ENCODE measurements at regions not wholly inside any gene's neighbourhood (a gene's known extent, or its start where the extent isn't known, plus 50 kb on each side); places are given as distances from the start of the nearest gene placed in this dataset.
"Not testable (repeated sequence)": the region's sequence is repeated elsewhere in the genome, so short reads cannot be mapped to it uniquely, and the experiment has no call there.

DNA sequence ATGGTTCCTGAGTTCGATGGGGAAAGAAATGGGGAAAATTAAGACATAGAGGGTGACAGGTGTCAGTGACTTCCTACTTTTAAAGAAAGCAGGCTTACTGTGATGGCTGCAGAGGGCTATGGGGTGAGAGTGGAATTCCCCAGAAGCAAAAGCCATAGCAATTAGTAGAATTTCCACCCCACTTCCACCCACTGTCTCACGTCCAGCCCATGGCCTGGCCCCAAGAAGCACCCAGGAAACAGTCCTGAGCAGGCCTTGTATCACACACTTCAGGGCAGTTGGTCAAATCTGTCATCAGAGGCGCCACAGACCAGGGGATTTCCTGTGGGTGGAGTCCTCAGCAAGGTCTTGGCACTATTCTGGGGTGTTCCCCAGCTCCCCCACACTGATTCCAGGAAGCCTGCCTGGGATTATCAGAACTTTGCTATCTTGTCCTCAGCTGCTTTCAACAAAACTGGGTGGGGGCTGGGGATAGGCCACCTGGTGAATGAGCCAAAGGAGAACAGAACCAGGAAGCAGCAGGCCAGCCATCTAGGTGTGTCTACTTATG is 120.1 kb upstream of the CCND2 start:
- no peak for DNase-seq

DNA sequence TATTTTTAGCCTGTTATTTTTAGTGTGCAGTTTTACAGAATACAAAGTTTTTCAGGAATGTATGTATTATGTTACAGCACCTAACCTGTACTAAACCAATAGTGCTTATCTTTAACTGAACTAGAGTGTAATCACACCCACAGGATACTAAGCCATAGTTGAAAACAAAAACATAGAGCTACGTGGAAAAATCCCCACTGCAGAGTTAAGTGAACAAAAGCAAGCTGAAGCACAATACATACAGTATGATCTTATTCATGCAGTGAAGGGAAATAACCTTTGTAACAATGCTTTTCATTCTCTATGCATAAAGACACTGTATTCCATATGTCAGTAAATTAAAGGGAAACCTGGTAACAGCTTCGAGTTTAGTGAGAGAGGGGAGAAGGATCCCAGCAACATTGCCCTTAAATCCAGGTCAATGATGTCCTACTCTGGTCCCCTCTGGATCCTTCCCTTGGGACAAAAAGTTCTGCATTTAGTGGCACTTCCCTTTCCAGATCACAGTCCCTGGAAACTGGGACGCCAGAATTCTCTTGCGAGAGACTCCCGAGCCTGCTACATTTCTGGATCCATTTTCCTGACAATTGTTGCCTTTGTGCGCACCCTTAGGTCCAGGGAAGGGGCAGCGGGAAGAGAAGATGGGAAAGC is 121.3 kb upstream of the CCND2 start:
- no peak for DNase-seq

DNA sequence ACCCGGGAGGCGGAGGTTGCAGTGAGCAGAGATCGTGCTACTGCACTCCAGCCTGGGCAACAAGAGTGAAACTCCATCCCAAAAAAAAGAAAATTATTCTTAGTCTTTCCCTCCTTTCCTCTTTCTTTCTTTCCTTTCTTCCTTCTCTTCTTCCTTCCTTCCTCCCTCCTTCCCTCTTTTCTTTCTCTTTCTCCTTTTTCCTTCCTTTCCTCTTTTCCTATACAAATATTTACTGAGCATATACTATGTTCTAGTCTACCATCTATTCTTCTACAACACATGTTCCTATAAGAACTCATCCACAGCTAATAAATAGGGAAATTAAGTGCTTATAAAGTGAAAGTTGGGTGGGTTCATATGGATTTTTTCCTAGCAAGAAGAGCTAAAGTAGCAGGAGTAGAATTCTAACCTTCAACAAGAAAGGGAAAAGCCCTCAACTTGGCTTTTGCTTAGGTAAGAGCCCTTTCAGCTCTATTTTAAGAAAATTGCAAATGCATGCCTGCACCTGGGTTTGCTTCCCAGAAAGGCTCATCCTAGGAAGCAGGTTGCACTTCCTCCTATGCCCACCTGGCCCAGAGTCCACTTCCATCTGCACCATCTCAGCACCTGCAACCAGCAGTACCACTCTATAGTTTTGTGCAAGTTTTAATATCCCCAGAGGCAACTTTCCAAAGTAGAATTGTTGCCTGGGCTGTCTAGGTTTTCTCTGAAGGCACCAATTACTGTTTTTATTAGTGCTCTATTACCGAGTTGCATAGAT is 122.0 kb upstream of the CCND2 start:
- no peak for DNase-seq

DNA sequence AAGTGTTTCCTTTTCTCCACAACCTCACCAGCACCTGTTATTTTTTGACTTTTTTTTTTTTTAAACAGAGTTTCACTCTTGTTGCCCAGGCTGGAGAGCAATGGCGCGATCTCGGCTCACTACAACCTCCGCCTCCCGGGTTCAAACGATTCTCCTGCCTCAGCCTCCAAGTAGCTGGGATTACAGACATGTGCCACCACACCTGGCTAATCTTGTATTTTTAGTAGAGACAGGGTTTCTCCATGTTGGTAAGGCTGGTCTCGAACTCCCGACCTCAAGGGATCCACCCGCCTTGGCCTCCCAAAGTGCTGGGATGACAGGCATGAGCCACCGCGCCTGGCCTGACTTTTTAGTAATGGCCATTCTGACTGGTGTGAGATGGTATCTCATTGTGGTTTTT is 123.2 kb upstream of the CCND2 start:
- DNase-seq, result not testable (repeated sequence)

DNA sequence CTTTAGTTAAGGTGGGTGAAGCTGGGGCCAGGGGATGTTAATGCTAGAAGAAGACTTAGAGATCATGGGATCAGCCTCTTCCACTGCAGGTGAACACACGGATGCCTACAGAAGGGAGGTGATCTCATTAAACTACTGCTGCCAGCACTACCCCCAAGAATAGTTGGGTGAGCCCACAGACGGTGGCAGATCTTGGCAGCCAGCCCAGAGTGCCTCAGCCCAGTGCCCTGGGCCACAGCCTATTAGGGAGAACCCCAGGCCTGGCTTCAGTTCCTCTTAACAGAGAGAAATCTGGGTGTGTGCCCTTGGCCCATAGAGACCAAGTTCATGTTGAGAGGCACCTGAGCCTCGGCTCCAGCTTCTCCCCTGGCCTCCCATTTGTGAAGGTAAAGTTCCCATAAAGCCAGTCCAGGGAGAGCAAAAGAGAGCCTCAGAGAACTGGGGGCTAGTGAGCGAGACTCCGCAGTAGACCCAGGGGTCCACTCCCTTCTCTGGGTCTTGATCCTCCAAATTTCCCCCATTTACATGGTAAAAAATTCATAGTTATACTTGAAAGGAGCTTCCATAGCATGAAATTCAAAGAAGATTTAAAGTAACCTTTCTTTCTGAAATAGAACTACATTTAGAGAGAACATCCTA is 125.0 kb upstream of the CCND2 start:
- DNase-seq, result no peak

DNA sequence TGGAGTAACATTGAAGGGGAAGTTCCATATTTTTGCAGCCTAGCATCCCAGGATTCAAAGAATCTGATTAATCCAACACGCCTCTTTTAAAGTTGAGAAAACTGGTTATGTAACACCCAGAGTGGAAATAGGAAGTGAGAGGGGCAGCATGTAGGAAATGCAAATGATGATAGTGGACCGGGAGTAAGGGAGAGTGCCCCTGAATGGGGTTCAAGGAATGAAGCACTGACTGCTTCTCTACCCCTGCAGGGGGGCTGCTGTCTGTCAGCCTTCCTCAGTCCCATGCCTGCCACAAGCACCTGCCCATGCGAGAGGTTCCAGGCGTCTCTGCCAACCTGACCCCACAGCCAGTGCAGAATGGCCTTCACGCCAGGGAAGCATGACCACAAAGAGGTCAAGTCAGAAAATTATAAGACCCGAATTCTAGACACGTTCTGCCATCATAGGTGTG is 126.5 kb upstream of the CCND2 start:
- no peak for DNase-seq

DNA sequence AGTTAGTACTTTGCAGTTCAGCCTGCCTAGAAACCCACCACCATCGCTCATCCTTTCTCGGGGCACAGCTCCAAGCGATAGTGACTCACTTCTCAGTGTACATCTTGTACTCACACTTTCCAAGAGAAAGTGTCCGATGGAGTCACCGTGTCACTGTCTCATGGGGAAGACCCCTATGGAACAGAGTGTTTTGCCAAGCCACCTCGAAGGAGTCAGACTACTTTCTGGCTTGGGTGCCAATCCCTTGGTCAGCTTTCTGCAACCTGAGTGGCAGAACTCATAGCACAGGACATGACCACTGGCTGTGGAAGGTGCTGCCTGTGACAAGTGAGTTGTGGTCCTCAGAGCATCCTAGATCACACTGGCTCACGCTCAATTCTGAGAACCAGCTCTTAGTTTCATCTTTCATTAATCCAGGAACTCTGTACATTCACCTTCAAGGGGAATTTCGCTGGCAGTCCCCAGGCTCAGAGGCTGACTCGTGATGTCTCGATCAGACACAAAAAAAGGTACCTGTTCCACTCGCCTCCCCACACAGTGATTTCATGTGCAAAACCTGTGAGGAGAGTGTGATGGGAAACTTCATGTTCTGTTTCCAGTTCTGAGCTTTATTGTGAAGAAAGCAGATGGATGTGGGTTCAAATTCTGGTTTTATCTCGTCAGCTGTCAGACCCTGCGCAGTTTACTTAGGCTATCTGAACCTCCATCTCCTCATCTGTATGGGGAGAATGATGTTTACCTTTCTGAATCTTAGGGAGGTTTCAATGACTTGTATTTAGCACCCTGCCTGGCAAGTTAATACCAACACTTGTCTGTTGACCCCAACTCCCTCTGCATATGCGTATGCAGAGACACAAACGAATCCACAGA is 127.3 kb upstream of the CCND2 start:
- no peak for DNase-seq

DNA sequence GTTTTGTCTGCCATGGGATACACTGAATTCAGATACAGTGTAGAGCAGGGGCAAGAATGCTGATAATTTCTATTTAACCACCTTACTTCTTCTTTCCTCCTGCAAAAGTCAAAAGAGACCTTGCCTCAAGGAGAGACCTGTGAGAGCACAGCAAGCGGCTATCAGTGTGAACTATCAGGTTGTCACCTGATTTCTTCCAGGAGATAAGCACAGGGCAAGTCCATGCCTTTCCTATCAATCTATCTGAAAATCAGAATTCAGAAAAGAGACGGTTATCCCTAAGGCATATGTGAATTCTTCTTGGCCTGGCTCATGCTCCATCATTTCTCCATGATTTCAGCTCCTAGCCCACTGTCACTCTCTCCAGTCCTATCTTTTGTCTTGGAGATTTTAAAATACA is 128.9 kb upstream of the CCND2 start:
- DNase-seq, result no peak

DNA sequence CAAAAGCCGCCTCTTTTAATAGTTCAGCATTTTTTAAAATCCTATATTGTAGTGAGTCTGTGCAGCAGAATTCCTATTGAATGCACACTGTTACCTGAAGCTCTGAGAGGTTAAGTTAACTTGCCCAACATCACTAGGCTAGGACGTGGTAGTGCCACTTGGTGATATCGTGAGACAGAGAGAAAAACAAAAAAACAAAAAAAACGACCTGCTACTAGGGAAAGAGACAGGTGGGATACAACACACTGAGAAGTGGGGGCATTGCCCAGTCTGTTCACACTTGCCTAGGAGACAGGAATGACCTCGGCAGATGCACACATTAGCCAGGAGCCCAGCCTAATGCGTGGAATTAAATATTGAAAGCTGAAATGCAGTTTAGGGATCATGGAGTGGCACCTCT is 129.7 kb upstream of the CCND2 start:
- no peak for DNase-seq

DNA sequence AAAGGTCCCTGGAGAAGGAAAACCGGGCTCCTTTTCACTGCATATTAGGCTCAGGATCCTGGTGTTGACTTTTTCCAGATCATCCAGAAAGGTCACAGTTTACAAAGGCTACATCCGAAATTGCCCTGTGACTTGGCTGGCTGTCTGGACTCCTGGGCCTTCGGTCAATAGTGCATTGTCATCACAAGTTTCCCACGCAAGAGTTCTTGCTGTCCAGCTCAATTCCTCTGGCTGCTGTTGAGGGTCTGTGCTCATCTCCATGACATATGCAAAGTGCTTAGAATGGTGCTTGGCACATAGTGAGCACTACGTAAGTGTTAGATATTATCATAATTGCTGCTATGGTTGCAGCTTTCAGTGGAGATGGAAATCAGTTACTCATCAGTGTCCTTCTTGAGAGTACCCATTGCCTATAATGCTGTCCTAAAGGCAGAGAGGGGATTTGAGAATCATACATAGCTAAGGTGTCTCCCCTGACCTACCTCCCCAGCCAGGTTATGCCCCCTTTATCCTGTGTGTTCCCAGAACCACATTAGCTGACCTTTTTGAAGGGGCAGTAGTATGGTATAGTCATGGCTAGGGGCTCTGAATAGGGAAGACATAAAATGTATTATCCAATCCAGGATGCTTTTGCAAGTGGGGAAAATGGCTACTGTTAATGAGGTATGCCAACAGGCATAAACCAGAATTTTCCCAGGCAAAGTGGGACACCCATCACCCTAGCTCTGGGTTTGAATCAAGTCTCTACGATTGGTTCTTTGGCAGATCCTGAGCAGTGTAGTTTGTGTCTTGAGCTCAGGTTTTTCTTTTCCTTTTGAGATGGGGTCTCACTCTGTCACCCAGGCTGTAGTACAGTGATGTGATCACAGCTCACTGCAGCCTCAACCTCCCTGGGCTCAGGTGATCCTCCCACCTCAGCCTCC is 132.0 kb upstream of the CCND2 start:
- DNase-seq, result no peak

DNA sequence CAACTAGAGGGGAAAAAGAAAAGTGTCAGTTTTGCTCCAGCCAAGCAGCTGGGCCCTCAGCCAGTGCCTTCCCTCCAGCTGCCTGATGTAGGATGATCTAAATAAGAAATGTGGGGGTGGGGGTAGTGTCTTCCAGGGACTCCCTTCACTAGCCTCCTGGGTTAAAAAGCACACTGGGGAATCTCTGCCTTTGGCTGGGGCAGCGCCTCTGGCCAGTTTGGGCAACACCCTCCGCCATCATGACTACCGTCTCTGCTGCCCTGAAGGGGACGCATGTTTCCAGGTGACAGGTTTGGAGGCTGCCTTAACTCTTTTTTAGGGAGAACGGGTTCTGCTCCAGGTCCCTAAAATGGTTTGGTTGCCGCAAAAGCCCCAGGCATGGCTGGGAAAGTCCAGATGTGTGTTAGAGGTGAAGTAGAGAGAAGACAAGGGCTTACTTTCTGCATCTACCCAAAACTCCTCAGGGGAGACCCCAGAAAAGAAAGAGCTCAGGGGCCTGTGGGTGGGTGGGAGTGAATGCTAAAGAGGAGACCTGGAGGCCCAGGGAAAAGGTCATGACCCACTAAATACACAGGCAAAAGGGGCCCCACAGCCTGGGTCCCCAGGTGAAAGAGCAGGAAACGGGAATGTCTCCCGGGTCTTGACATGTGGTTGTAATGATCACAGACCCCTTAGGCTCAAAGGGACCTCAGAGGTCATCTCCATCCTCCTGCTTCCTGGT is 132.8 kb upstream of the CCND2 start:
- no peak for DNase-seq

DNA sequence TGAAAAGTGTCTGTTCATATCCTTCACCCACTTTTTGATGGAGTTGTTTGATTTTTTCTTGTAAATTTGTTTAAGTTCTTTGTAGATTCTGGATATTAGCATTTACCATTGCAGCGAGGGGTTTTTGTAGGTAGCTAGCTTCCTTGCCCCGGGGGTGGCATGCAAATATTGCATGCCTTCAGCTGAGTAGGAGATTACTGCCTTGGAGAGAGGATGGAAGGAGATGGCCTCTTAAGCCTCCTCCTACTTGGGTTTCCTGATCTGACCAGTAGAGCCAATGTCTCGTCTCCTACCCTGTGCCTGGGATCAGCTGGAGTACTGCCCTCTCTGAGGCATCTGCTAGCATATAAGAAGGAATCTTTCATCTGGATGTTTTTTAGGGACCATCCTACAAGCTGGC is 134.4 kb upstream of the CCND2 start:
- no peak for DNase-seq

DNA sequence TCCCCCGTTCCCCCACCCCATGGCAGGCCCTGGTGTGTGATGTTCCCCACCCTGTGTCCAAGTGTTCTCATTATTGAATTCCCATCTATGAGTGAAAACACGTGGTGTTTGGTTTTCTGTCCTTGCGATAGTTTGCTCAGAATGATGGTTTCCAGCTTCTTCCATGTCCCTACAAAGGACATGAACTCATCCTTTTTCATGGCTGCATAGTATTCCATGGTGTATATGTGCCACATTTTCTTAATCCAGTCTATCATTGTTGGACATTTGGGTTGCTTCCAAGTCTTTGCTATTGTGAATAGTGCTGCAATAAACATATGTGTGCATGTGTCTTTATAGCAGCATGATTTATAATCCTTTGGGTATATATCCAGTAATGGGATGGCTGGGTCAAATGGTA is 135.0 kb upstream of the CCND2 start:
- DNase-seq, result not testable (repeated sequence)

DNA sequence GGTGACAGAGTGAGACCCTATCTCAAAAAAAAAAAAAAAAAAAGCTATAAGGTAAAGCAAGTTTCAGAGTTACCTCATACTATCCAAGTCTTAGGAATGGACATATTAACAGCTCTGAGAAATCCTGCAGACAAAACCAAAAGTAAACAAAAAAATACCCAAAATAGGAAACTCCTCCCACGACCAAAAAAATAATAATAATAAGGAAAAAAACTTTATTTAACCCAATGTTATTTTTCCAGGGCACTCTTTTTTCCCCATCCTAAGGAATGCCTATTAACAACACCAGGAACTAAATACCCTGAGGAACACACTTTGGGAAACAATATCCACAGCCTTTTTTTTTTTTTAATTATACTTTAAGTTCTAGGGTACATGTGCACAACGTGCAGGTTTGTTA is 135.5 kb upstream of the CCND2 start:
- no peak for DNase-seq

DNA sequence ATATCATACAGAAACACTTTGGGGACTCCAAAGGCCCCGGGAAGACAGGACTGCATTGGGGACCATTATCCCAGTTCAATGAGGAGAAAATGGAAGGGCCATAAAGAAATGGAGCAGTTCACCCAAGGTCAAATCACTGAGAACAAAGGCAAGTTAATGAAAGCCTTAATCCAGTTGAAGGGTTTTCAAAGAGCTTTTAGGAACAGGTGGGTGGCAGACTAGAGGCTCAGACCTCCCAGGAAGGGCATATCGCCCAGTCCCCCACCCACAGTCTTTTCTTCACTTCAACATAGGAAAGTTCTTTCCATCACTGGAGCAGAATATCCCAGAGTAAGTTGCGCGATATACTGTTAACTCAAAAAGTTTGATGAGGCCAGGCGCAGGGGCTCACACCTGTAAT is 136.1 kb upstream of the CCND2 start:
- DNase-seq, result no peak

DNA sequence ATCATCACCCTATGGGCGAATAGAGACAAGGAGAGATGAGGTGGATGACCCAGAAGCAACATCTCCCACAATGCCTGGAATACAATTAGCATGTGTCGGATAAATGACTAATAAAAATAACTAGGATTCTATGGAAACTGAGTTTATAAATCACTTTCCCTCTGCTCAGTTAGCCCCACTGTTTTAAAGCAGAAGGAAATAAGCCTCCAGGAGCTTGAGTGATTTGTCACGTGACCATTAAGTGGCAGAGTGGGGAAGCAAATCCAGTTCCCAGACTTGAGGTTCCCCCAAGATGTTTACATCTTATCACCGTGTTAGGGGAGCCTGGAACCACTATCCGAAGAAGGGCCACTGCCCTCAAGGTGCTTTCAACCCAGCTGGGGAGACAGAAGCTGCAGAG is 136.5 kb upstream of the CCND2 start:
- DNase-seq, result no peak

DNA sequence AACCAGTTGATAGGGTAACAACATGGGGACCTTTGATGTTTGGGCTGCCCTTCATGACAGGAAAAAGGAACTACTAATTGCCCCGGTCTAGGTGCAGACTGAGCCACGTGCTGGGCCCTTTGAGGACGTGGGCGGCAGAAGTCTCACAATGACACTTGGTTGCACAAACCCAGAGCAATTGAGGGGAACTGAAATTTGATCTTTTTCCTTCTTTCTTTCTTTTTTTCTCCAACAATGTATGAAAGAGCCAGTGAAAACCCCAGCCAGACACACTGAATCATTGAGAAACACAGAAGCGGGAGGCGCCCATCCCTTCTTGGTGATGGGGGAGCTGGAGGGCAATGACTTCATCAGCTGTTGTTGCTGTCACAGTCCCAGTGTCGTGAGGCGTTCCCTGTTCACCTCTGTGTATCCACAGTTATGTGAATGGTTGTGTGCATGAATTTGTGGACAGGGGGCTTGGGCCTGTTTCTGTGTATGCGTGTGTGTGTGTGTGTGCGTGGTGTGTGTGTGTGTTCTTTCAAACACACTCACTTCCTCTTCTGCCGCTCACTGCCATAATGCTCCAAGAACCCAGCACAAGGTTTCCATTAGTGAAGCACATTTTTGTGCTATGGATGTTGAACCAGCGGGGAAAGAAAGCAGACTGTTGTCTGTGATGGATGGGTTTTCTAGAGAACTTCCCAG is 137.5 kb upstream of the CCND2 start:
- no peak for DNase-seq

DNA sequence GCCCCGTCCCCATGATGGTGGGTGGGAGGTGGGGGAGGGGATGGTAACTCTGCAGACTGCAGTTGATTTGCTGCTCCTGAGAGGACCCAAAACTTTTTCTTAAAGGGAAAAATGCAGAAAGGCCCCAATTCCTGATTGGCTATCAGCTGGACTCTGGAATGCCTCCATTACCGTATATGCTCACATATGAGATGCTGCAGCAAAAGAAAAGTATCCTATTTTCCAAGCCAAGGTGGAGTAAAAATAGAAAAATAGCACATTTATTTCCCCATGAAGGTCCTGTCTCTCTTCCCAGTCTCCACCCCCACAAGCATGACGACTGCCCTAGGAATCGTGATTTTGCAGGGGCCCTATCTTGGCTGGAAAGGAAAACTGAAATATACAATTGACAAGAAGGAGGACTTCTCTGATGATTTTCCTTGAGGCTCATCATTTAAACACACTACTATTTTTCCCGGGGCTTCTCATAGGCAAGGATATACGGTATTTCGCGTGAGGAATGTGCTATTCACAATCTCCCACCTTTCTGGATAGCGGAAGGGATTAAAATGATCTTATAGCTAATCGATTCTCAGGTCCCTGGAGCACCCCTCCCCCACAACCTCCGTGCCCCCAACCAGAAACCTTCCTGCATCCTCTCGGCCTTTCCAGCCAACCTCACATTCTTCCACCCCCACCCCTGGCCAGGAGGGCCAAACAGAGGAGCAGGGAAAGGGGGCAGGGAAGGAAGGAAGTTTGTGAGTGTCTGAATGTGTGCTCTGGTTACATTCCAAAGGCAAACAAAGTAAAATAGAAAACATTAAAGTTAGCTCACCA is 138.9 kb upstream of the CCND2 start:
- DNase-seq, result no peak

DNA sequence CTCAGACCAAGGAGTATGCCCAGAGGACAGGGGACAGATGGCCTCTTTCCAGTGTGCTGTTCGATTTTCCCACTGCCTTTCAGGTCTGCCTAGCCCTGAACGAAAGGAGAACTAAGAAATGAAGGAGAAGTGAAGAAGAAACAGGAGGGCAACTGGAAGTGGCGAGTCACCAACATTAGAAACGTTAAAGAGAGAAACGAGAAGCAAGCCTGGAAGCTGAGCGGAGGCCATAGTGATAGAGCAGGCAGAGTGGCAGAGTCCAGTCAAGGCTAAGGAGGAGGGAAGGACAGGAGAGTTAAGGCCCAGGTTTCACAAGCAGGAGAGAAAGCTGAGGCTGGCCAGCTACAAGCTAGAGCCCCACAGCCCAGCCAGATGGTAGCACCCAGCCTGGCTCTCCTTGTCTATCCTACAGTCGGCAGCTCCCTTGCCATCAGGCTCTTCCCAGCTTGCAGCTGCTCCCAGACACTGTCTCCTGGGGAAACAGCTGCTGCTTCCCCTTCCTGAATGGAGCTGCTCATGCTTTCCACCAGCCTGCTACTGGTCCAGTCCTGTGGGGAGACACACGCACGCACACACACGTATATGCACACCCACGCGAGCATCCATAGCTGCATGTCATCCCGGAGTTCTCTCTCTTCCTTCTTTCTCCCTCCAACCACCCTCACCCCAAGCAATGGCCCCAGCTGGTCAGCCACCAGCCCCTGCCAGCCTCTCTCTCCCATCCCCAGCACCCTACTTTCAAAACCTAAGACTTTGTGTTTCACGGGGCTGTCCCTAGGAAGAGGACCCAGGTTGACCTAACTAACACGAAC is 139.7 kb upstream of the CCND2 start:
- DNase-seq, result no peak

Measured in NCI-H510A treated with DMSO at 0.1 percent for 48 hours (cell line).